ENCODE measurements at regions not wholly inside any gene's neighbourhood (a gene's known extent, or its start where the extent isn't known, plus 50 kb on each side); places are given as distances from the start of the nearest gene placed in this dataset.

GRCh38 chr2:8597559-8598225 is 84.2 kb upstream of the ID2 start:
- no peak for TF ChIP-seq REST (IDR thresholded peaks at IDR 0.05; ENCODE audit: insufficient read depth in 1 of 2, low read depth in 2 of 2, low read length in 2 of 2)
- TF ChIP-seq FOXP2 (optimal IDR thresholded peaks at IDR 0.05; ENCODE audit: borderline replicate concordance, extremely low read depth, extremely low read length, insufficient read depth): no peak
- no peak for TF ChIP-seq SIN3A (IDR thresholded peaks at IDR 0.05; ENCODE audit: borderline replicate concordance, insufficient read depth, low read length)
- TF ChIP-seq TAF1 (IDR thresholded peaks at IDR 0.05; ENCODE audit: borderline replicate concordance, insufficient read depth, low read length): no peak
- no peak for TF ChIP-seq POLR2AphosphoS5 (IDR thresholded peaks at IDR 0.05; ENCODE audit: low read depth, low read length)

- no peak for TF ChIP-seq SIN3A (IDR thresholded peaks at IDR 0.05; ENCODE audit: borderline replicate concordance, insufficient read depth, low read length)
- no peak for TF ChIP-seq FOXP2 (optimal IDR thresholded peaks at IDR 0.05; ENCODE audit: borderline replicate concordance, extremely low read depth, extremely low read length, insufficient read depth)
- no peak for TF ChIP-seq POLR2AphosphoS5 (IDR thresholded peaks at IDR 0.05; ENCODE audit: low read depth, low read length)
- TF ChIP-seq REST (IDR thresholded peaks at IDR 0.05; ENCODE audit: insufficient read depth in 1 of 2, low read depth in 2 of 2, low read length in 2 of 2): no peak
- TF ChIP-seq TAF1 (IDR thresholded peaks at IDR 0.05; ENCODE audit: borderline replicate concordance, insufficient read depth, low read length): no peak
Measured at GRCh38 chr2:8598295-8599165, 83.3 kb upstream of the ID2 start.

- TF ChIP-seq TAF1 (IDR thresholded peaks at IDR 0.05; ENCODE audit: borderline replicate concordance, insufficient read depth, low read length) (no peak), POLR2AphosphoS5 (IDR thresholded peaks at IDR 0.05; ENCODE audit: low read depth, low read length) (no peak), SIN3A (IDR thresholded peaks at IDR 0.05; ENCODE audit: borderline replicate concordance, insufficient read depth, low read length) (no peak), REST (IDR thresholded peaks at IDR 0.05; ENCODE audit: insufficient read depth in 1 of 2, low read depth in 2 of 2, low read length in 2 of 2) (no peak), FOXP2 (optimal IDR thresholded peaks at IDR 0.05; ENCODE audit: borderline replicate concordance, extremely low read depth, extremely low read length, insufficient read depth) (no peak)
Measured at GRCh38 chr2:8599421-8600242, 82.2 kb upstream of the ID2 start.

GRCh38 chr2:8600456-8600855 is 81.4 kb upstream of the ID2 start:
- TF ChIP-seq REST (IDR thresholded peaks at IDR 0.05; ENCODE audit: insufficient read depth in 1 of 2, low read depth in 2 of 2, low read length in 2 of 2) (no peak), TAF1 (IDR thresholded peaks at IDR 0.05; ENCODE audit: borderline replicate concordance, insufficient read depth, low read length) (no peak), SIN3A (IDR thresholded peaks at IDR 0.05; ENCODE audit: borderline replicate concordance, insufficient read depth, low read length) (no peak), FOXP2 (optimal IDR thresholded peaks at IDR 0.05; ENCODE audit: borderline replicate concordance, extremely low read depth, extremely low read length, insufficient read depth) (no peak), POLR2AphosphoS5 (IDR thresholded peaks at IDR 0.05; ENCODE audit: low read depth, low read length) (no peak)
